PC-3 (cell line): ENCODE measurements at regions not wholly inside any gene's neighbourhood (a gene's known extent, or its start where the extent isn't known, plus 50 kb on each side); places are given as distances from the start of the nearest gene placed in this dataset.

Experiments used
- EZH2 ChIP-seq: fragments of 300-600 bp; sonication (generic); IDR thresholded peaks from one replicate; pipeline ENCODE4 v1.6.1; 2017; ENCODE audit warnings: antibody characterized with exemption, mild to moderate bottlenecking, low read length; ENCODE audit not compliant: unreplicated experiment
- TF ChIP-seq, protein P1 (sequence below): fragments of 300-600 bp; sonication (generic); conservative IDR thresholded peaks from 2 replicates; pipeline ENCODE4 v1.5.1; 2017; ENCODE audit warnings: antibody characterized with exemption, low read depth, mild to moderate bottlenecking, low read length

GRCh38 chr2:133992454-133992853 is 261.4 kb upstream of the MGAT5 start:
- TF ChIP-seq, protein P1, sequence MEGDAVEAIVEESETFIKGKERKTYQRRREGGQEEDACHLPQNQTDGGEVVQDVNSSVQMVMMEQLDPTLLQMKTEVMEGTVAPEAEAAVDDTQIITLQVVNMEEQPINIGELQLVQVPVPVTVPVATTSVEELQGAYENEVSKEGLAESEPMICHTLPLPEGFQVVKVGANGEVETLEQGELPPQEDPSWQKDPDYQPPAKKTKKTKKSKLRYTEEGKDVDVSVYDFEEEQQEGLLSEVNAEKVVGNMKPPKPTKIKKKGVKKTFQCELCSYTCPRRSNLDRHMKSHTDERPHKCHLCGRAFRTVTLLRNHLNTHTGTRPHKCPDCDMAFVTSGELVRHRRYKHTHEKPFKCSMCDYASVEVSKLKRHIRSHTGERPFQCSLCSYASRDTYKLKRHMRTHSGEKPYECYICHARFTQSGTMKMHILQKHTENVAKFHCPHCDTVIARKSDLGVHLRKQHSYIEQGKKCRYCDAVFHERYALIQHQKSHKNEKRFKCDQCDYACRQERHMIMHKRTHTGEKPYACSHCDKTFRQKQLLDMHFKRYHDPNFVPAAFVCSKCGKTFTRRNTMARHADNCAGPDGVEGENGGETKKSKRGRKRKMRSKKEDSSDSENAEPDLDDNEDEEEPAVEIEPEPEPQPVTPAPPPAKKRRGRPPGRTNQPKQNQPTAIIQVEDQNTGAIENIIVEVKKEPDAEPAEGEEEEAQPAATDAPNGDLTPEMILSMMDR: no peak
- TF ChIP-seq EZH2: no peak
